Breast epithelium (tissue), 3 donors: ENCODE measurements at regions not wholly inside any gene's neighbourhood (a gene's known extent, or its start where the extent isn't known, plus 50 kb on each side); places are given as distances from the start of the nearest gene placed in this dataset.

Experiments
- CTCF ChIP-seq, 3 donors: fragments of 450-650 bp; IDR thresholded peaks; one replicate each; pipeline ENCODE4 v1.5.1; 2016 to 2017; ENCODE audit warnings: antibody characterized with exemption in 3 of 3, mild to moderate bottlenecking in 3 of 3, moderate library complexity in 3 of 3
- POLR2AphosphoS5 ChIP-seq, 3 donors: sonication (generic); formaldehyde crosslinking; IDR thresholded peaks; one replicate each; pipeline ENCODE4 v1.6.1; 2017; ENCODE audit warnings: antibody characterized with exemption in 3 of 3

- no peak for TF ChIP-seq CTCF (IDR thresholded peaks at IDR 0.05)
- TF ChIP-seq POLR2AphosphoS5 (IDR thresholded peaks at IDR 0.05) = no peak
Measured at GRCh38 chr9:11320989-11321388, 708.2 kb upstream of the PTPRD start.
